Adrenal gland (tissue), 9 donors: ENCODE measurements at regions not wholly inside any gene's neighbourhood (a gene's known extent, or its start where the extent isn't known, plus 50 kb on each side); places are given as distances from the start of the nearest gene placed in this dataset.

ENCODE experiments used
- DNase-seq, 7 donors: peaks; one replicate each; pipeline ENCODE4 v3.0.0-alpha.2; 2019 to 2020
- H3K27ac ChIP-seq, 5 donors: fragments of 200-600 bp; sonication (generic) in 4 of 5; 1 replicate in 3 of 5; 2 replicates in 2 of 5; pipeline versions ENCODE4 v1.5.1 to v1.8.0; 2016 to 2020; ENCODE audit warnings: mild to moderate bottlenecking in 1 of 5
- H3K27me3 ChIP-seq: fragments of 200-600 bp; 2 replicates; pipeline ENCODE4 v1.8.0; 2021
- H3K36me3 ChIP-seq, 2 donors: fragments of 200-600 bp; replicated peaks in 1 of 2; 1 replicate in 1 of 2; 2 replicates in 1 of 2; pipeline versions ENCODE4 v1.5.1 to v1.8.0; 2018 to 2022
- H3K4me1 ChIP-seq, 2 donors: fragments of 200-600 bp; replicated peaks in 1 of 2; 1 replicate in 1 of 2; 2 replicates in 1 of 2; pipeline versions ENCODE4 v1.5.1 to v1.8.0; 2018 to 2021
- H3K4me3 ChIP-seq, 4 donors: fragments of 200-600 bp; sonication (generic) in 3 of 4; one replicate each; pipeline ENCODE4 v1.5.1; 2016 to 2018
- H3K9me3 ChIP-seq, 3 donors: fragments of 200-600 bp; sonication (generic) in 1 of 3; replicated peaks in 1 of 3; 1 replicate in 2 of 3; 2 replicates in 1 of 3; pipeline versions ENCODE4 v1.5.1 to v1.8.0; 2016 to 2021
- CTCF ChIP-seq, 6 experiments: fragments of 450-650 bp in 4 of 6; fragments of 200-600 bp in 2 of 6; sonication (generic) in 1 of 6; IDR thresholded peaks; 1 replicate in 5 of 6; 2 replicates in 1 of 6; pipeline versions ENCODE4 v1.5.1 to v1.8.0; 2016 to 2021; ENCODE audit warnings: antibody characterized with exemption in 6 of 6, mild to moderate bottlenecking in 2 of 6, moderate library complexity in 1 of 6
- POLR2A ChIP-seq, 2 donors: fragments of 450-650 bp; IDR thresholded peaks; one replicate each; pipeline ENCODE4 v1.6.1; 2017; ENCODE audit warnings: antibody characterized with exemption in 2 of 2, mild to moderate bottlenecking in 2 of 2, moderate library complexity in 1 of 2
- WGBS, 4 donors: extraction: QIAGEN DNeasy Blood & Tissue Kit in 2 of 4; methylation state at CpG; one replicate each; pipeline versions ENCODE4 v1.1.5 to v1.1.7; 2013 to 2017; 5-methylcytosine and 5-hydroxymethylcytosine counted together
- intact Hi-C, 2 donors: fragments of 100-400 bp; cut with DNase I; formaldehyde crosslinking; loops; one replicate each; pipeline versions ENCODE4 v1.14.1 to v1.15.0; 2022 to 2023
- donor health status: healthy with polysubstance abuse.
- donor health status: Bipolar disorder and iron deficiency.
- donor health status: DM: yes; HTN: yes; CAD: no.
- donor health status: DM: no; HTN: no; CAD: no.
- donor health status: DM: no; HTN: no; CAD: no.

GRCh38 chr20:60300374-60300773 lies 342.2 kb downstream of the CDH26 start:
- H3K27ac ChIP-seq, result no peak overlapping the region
- intact Hi-C loops, result no loop called here
- H3K4me3 ChIP-seq, result no peak overlapping the region
- no peaks in the 10 kb centered on the region for H3K4me1 ChIP-seq
- WGBS, 4 donors, result 71 to 87% (median 76%) methylated on average over 3 of the region's 3 CpGs
- no peak for DNase-seq
- no peaks in the 10 kb centered on the region for H3K27me3 ChIP-seq
- TF ChIP-seq CTCF (IDR thresholded peaks at IDR 0.05) (no peak), POLR2A (IDR thresholded peaks at IDR 0.05) (no peak)
- H3K9me3 ChIP-seq, result no peaks in the 10 kb centered on the region
- H3K36me3 ChIP-seq, result no peaks in the 10 kb centered on the region

- Histone ChIP-seq H3K4me1 (no peaks in the 10 kb centered on the region), H3K27me3 (no peaks in the 10 kb centered on the region), H3K4me3 (no peak overlapping the region), H3K9me3 (no peaks in the 10 kb centered on the region), H3K36me3 (no peaks in the 10 kb centered on the region), H3K27ac (no peak overlapping the region)
- TF ChIP-seq POLR2A (IDR thresholded peaks at IDR 0.05) (no peak), CTCF (IDR thresholded peaks at IDR 0.05) (no peak)
- DNase-seq, result no peak
- intact Hi-C loops, result no loop called here
- WGBS, 4 donors, result 59 to 72% (median 68%) methylated on average over 6 of the region's 6 CpGs
Observed at GRCh38 chr20:60302875-60303274, 344.7 kb downstream of the CDH26 start.

GRCh38 chr20:60304026-60304590 lies 345.9 kb downstream of the CDH26 start:
- H3K36me3 ChIP-seq, result no peaks in the 10 kb centered on the region
- H3K27ac ChIP-seq, result no peak overlapping the region
- WGBS, 4 donors, result 66 to 89% (median 86%) methylated on average over 2 to 7 of the region's 7 CpGs
- no peaks in the 10 kb centered on the region for H3K9me3 ChIP-seq
- H3K4me1 ChIP-seq, result no peaks in the 10 kb centered on the region
- no peaks in the 10 kb centered on the region for H3K27me3 ChIP-seq
- no peak overlapping the region for H3K4me3 ChIP-seq
- no peak for DNase-seq
- intact Hi-C loops, result no loop called here
- TF ChIP-seq POLR2A (IDR thresholded peaks at IDR 0.05) (no peak), CTCF (IDR thresholded peaks at IDR 0.05) (no peak)

GRCh38 chr20:60304931-60305330 lies 346.7 kb downstream of the CDH26 start:
- intact Hi-C loops, result no loop called here
- Histone ChIP-seq H3K4me1 (no peaks in the 10 kb centered on the region), H3K36me3 (no peaks in the 10 kb centered on the region), H3K27me3 (no peaks in the 10 kb centered on the region), H3K27ac (no peak overlapping the region), H3K9me3 (no peaks in the 10 kb centered on the region), H3K4me3 (no peak overlapping the region)
- TF ChIP-seq POLR2A (IDR thresholded peaks at IDR 0.05) (no peak), CTCF (IDR thresholded peaks at IDR 0.05) (no peak)
- DNase-seq, result no peak
- WGBS, 4 donors, result 70 to 80% (median 75%) methylated on average over 4 of the region's 4 CpGs
